GM23248 (cell line): ENCODE measurements at regions not wholly inside any gene's neighbourhood (a gene's known extent, or its start where the extent isn't known, plus 50 kb on each side); places are given as distances from the start of the nearest gene placed in this dataset.

Source experiments
- DNase-seq: peaks from one replicate; pipeline ENCODE4 v3.0.0-alpha.2; 2015
- H2AFZ ChIP-seq: fragments of 200-600 bp; sonication (generic); 2 replicates; pipeline ENCODE4 v1.6.1; 2016; ENCODE audit warnings: antibody characterized with exemption
- H3F3A ChIP-seq: fragments of 200-600 bp; sonication (generic); 2 replicates; pipeline ENCODE4 v1.6.1; 2016; ENCODE audit warnings: mild to moderate bottlenecking, antibody characterized with exemption, mixed run types; ENCODE audit not compliant: insufficient read depth
- H3K27ac ChIP-seq: fragments of 200-600 bp; sonication (generic); 2 replicates; pipeline ENCODE4 v1.5.1; 2016; ENCODE audit warnings: mild to moderate bottlenecking
- H3K27me3 ChIP-seq: fragments of 200-600 bp; sonication (generic); replicated peaks from 2 replicates; pipeline ENCODE4 v1.6.1; 2016; ENCODE audit warnings: mild to moderate bottlenecking; ENCODE audit not compliant: insufficient read depth
- H3K36me3 ChIP-seq: fragments of 200-600 bp; sonication (generic); 2 replicates; pipeline ENCODE4 v1.6.1; 2016; ENCODE audit warnings: low read depth, mild to moderate bottlenecking
- H3K4me1 ChIP-seq: fragments of 200-600 bp; sonication (generic); 2 replicates; pipeline ENCODE4 v1.6.1; 2016; ENCODE audit warnings: mild to moderate bottlenecking; ENCODE audit not compliant: insufficient read depth
- H3K4me2 ChIP-seq: fragments of 200-600 bp; sonication (generic); one replicate; pipeline ENCODE4 v1.6.1; 2016; ENCODE audit warnings: mild to moderate bottlenecking; ENCODE audit not compliant: unreplicated experiment
- H3K4me3 ChIP-seq: fragments of 200-600 bp; sonication (generic); 2 replicates; pipeline ENCODE4 v1.5.1; 2016; ENCODE audit warnings: mild to moderate bottlenecking
- H3K79me2 ChIP-seq: fragments of 200-600 bp; sonication (generic); 2 replicates; pipeline ENCODE4 v1.6.1; 2016; ENCODE audit warnings: mild to moderate bottlenecking; ENCODE audit not compliant: insufficient read depth
- H3K9ac ChIP-seq: fragments of 200-600 bp; sonication (generic); 2 replicates; pipeline ENCODE4 v1.6.1; 2016; ENCODE audit warnings: mild to moderate bottlenecking
- H3K9me2 ChIP-seq: fragments of 200-600 bp; sonication (generic); 2 replicates; pipeline ENCODE4 v1.6.1; 2016; ENCODE audit warnings: mixed run types, mild to moderate bottlenecking, moderate library complexity; ENCODE audit not compliant: insufficient read depth
- H3K9me3 ChIP-seq: fragments of 200-600 bp; sonication (generic); one replicate; pipeline ENCODE4 v1.6.1; 2017; ENCODE audit warnings: low read depth
- H4K20me1 ChIP-seq: fragments of 200-600 bp; sonication (generic); 2 replicates; pipeline ENCODE4 v1.6.0; 2016; ENCODE audit not compliant: insufficient read depth
- EZH2 ChIP-seq: fragments of 200-600 bp; sonication (generic); IDR thresholded peaks from 2 replicates; pipeline ENCODE4 v1.6.1; 2018; ENCODE audit warnings: antibody characterized with exemption, mild to moderate bottlenecking; ENCODE audit not compliant: insufficient read depth, poor library complexity, severe bottlenecking
- EZH2phosphoT487 ChIP-seq: fragments of 200-600 bp; sonication (generic); IDR thresholded peaks from 2 replicates; pipeline ENCODE4 v1.6.1; 2018; ENCODE audit warnings: antibody characterized with exemption, moderate library complexity, mild to moderate bottlenecking, low read depth; ENCODE audit not compliant: insufficient read depth
- WGBS, 2 experiments: methylation state at CpG; one replicate each; pipeline ENCODE4 v1.1.6; 2015 to 2017; ENCODE audit warnings: low lambda C conversion rate in 2 of 2, low coverage in 1 of 2; ENCODE audit errors: missing lambda C conversion rate in 2 of 2; 5-methylcytosine and 5-hydroxymethylcytosine counted together
- in situ Hi-C: fragments of 300-500 bp; cut with MboI; formaldehyde crosslinking; loops from 2 replicates; pipeline ENCODE4 v1.15.0; 2020

- Histone ChIP-seq H3K27ac (no peak overlapping the region), H3K9me3 (no peaks in the 10 kb centered on the region), H2AFZ (no peak overlapping the region), H3K9ac (no peak overlapping the region), H3K4me1 (no peaks in the 10 kb centered on the region), H3K9me2 (no peaks in the 10 kb centered on the region), H3K4me2 (no peak overlapping the region), H4K20me1 (no peaks in the 10 kb centered on the region), H3K79me2 (no peaks in the 10 kb centered on the region), H3K36me3 (no peaks in the 10 kb centered on the region), H3K27me3 (no peaks in the 10 kb centered on the region), H3F3A (no peaks in the 10 kb centered on the region), H3K4me3 (no peak overlapping the region)
- no peak for DNase-seq
- in situ Hi-C loops, result no loop called here
- TF ChIP-seq EZH2phosphoT487 (no peak), EZH2 (no peak)
Observed at GRCh38 chr16:63008688-63009087, 972.5 kb upstream of the CDH8 start.

GRCh38 chr16:63005356-63005755, 969.1 kb upstream of the CDH8 start:
- Histone ChIP-seq H3K36me3 (no peaks in the 10 kb centered on the region), H3K4me3 (no peak overlapping the region), H3F3A (no peaks in the 10 kb centered on the region), H3K9me2 (no peaks in the 10 kb centered on the region), H3K4me2 (no peak overlapping the region), H3K79me2 (no peaks in the 10 kb centered on the region), H4K20me1 (no peaks in the 10 kb centered on the region), H3K9me3 (no peaks in the 10 kb centered on the region), H3K27ac (no peak overlapping the region), H3K27me3 (no peaks in the 10 kb centered on the region), H2AFZ (no peak overlapping the region), H3K9ac (no peak overlapping the region), H3K4me1 (no peaks in the 10 kb centered on the region)
- WGBS, 2 experiments, result 10 to 11% methylated on average over 3 of the region's 3 CpGs
- TF ChIP-seq EZH2 (no peak), EZH2phosphoT487 (no peak)
- in situ Hi-C loops, result no loop called here
- DNase-seq, result no peak

GRCh38 chr16:62989480-62989879, 953.2 kb upstream of the CDH8 start:
- Histone ChIP-seq H3K9ac (no peak overlapping the region), H3K4me1 (no peaks in the 10 kb centered on the region), H3K9me3 (no peaks in the 10 kb centered on the region), H3K27me3 (no peaks in the 10 kb centered on the region), H3K36me3 (no peaks in the 10 kb centered on the region), H3K4me3 (no peak overlapping the region), H3F3A (no peaks in the 10 kb centered on the region), H2AFZ (no peak overlapping the region), H3K27ac (no peak overlapping the region), H3K4me2 (no peak overlapping the region), H3K9me2 (no peaks in the 10 kb centered on the region), H4K20me1 (no peaks in the 10 kb centered on the region), H3K79me2 (no peaks in the 10 kb centered on the region)
- 0 to 2% methylated on average over 1 of the region's 1 CpG for WGBS, 2 experiments
- no peak for DNase-seq
- in situ Hi-C loops, result no loop called here
- TF ChIP-seq EZH2phosphoT487 (no peak), EZH2 (no peak)

GRCh38 chr16:62985722-62986121, 949.5 kb upstream of the CDH8 start:
- WGBS, 2 experiments, result 26 to 50% methylated on average over 1 of the region's 1 CpG
- H3K36me3 ChIP-seq, result no peaks in the 10 kb centered on the region
- in situ Hi-C loops, result no loop called here
- no peaks in the 10 kb centered on the region for H3F3A ChIP-seq
- H3K27me3 ChIP-seq, result no peaks in the 10 kb centered on the region
- H3K4me3 ChIP-seq, result no peak overlapping the region
- no peak for TF ChIP-seq EZH2
- no peak for TF ChIP-seq EZH2phosphoT487
- H3K4me2 ChIP-seq, result no peak overlapping the region
- H3K4me1 ChIP-seq, result no peaks in the 10 kb centered on the region
- H3K79me2 ChIP-seq, result no peaks in the 10 kb centered on the region
- no peak overlapping the region for H3K9ac ChIP-seq
- no peaks in the 10 kb centered on the region for H4K20me1 ChIP-seq
- no peaks in the 10 kb centered on the region for H3K9me2 ChIP-seq
- DNase-seq, result no peak
- H3K9me3 ChIP-seq, result no peaks in the 10 kb centered on the region
- H3K27ac ChIP-seq, result no peak overlapping the region
- no peak overlapping the region for H2AFZ ChIP-seq

GRCh38 chr16:62978451-62978850, 942.2 kb upstream of the CDH8 start:
- no peaks in the 10 kb centered on the region for H3K27me3 ChIP-seq
- no peaks in the 10 kb centered on the region for H3K9me3 ChIP-seq
- TF ChIP-seq EZH2phosphoT487 (no peak), EZH2 (no peak)
- no peak overlapping the region for H3K27ac ChIP-seq
- no peaks in the 10 kb centered on the region for H4K20me1 ChIP-seq
- H3K9me2 ChIP-seq, result no peaks in the 10 kb centered on the region
- H3K4me3 ChIP-seq, result no peak overlapping the region
- H3K4me2 ChIP-seq, result no peak overlapping the region
- in situ Hi-C loops, result no loop called here
- H3F3A ChIP-seq, result no peaks in the 10 kb centered on the region
- H2AFZ ChIP-seq, result no peak overlapping the region
- no peak overlapping the region for H3K9ac ChIP-seq
- DNase-seq, result no peak
- no peaks in the 10 kb centered on the region for H3K4me1 ChIP-seq
- H3K79me2 ChIP-seq, result no peaks in the 10 kb centered on the region
- H3K36me3 ChIP-seq, result no peaks in the 10 kb centered on the region
